Breast epithelium (tissue), 3 donors: ENCODE measurements at regions not wholly inside any gene's neighbourhood (a gene's known extent, or its start where the extent isn't known, plus 50 kb on each side); places are given as distances from the start of the nearest gene placed in this dataset.

ENCODE experiments used
- CTCF ChIP-seq, 3 donors: fragments of 450-650 bp; IDR thresholded peaks; one replicate each; pipeline ENCODE4 v1.5.1; 2016 to 2017; ENCODE audit warnings: antibody characterized with exemption in 3 of 3, mild to moderate bottlenecking in 3 of 3, moderate library complexity in 3 of 3
- POLR2A ChIP-seq: fragments of 450-650 bp; IDR thresholded peaks from one replicate; pipeline ENCODE4 v1.6.1; 2016; ENCODE audit warnings: antibody characterized with exemption, mild to moderate bottlenecking, moderate library complexity

- TF ChIP-seq POLR2A = no peak
- TF ChIP-seq CTCF (IDR thresholded peaks at IDR 0.05) = no peak
These were observed 138.4 kb upstream of the HS6ST1 start for GRCh38 chr2:128457006-128457604.
